Kidney (tissue), 13 donors: ENCODE measurements at regions not wholly inside any gene's neighbourhood (a gene's known extent, or its start where the extent isn't known, plus 50 kb on each side); places are given as distances from the start of the nearest gene placed in this dataset.
"Not testable (repeated sequence)": the region's sequence is repeated elsewhere in the genome, so short reads cannot be mapped to it uniquely, and the experiment has no call there.

Experiments
- DNase-seq, 5 donors: peaks; one replicate each; pipeline ENCODE4 v3.0.0-alpha.2; 2013 to 2020
- FAIRE-seq: peaks from 2 replicates; lab custom pipeline; 2012; peaks lifted over from hg19 to GRCh38; lab: Jason Lieb, UNC
- H3K27ac ChIP-seq, 2 donors: one replicate each; pipeline ENCODE4 v1.7.0; 2013; ENCODE audit warnings: low read depth in 2 of 2, low read length in 2 of 2, inconsistent platforms in 1 of 2
- H3K27me3 ChIP-seq: one replicate; pipeline ENCODE4 v1.7.1; 2013; ENCODE audit warnings: low read length, inconsistent platforms; ENCODE audit not compliant: control insufficient read depth, insufficient read depth
- H3K36me3 ChIP-seq, 3 donors: one replicate each; pipeline versions ENCODE4 v1.7.0 to v1.7.1; 2013; ENCODE audit warnings: low read length in 3 of 3, control low read depth in 1 of 3, inconsistent platforms in 1 of 3; ENCODE audit not compliant: insufficient read depth in 3 of 3, control insufficient read depth in 2 of 3
- H3K4me1 ChIP-seq, 3 donors: one replicate each; pipeline versions ENCODE4 v1.7.0 to v1.7.1; 2013; ENCODE audit warnings: low read length in 3 of 3, inconsistent platforms in 1 of 3, low read depth in 1 of 3; ENCODE audit not compliant: control insufficient read depth in 2 of 3, insufficient read depth in 2 of 3
- H3K4me3 ChIP-seq, 3 donors: one replicate each; pipeline versions ENCODE4 v1.7.0 to v1.8.1; 2013; ENCODE audit warnings: low read length in 3 of 3, control low read depth in 1 of 3, inconsistent platforms in 1 of 3
- H3K9ac ChIP-seq, 3 donors: one replicate each; pipeline versions ENCODE4 v1.7.0 to v1.7.1; 2013; ENCODE audit warnings: low read length in 3 of 3, control low read depth in 1 of 3, inconsistent platforms in 1 of 3
- H3K9me3 ChIP-seq, 3 donors: one replicate each; pipeline versions ENCODE4 v1.7.0 to v1.7.1; 2013; ENCODE audit warnings: low read length in 3 of 3, control low read depth in 1 of 3, inconsistent platforms in 1 of 3; ENCODE audit not compliant: control insufficient read depth in 2 of 3, insufficient read depth in 1 of 3
- intact Hi-C: fragments of 100-400 bp; cut with DNase I; formaldehyde crosslinking; loops from one replicate; pipeline ENCODE4 v1.11.1; 2022
- TF ChIP-seq, protein P1 (sequence below): IDR thresholded peaks from 3 replicates; pipeline ENCODE4 v1.5.1; 2012; ENCODE audit warnings: mild to moderate bottlenecking, moderate library complexity, borderline replicate concordance; ENCODE audit not compliant: insufficient read depth; ENCODE audit errors: extremely low read depth
- donor health status: control.
- donor health status: control.
- donor health status: control.
- donor health status: control.
- donor health status: control.
- donor health status: DM: yes; HTN: yes; CAD: no.
- donor health status: Normal renal cell carcinoma (clear cell type).

DNA sequence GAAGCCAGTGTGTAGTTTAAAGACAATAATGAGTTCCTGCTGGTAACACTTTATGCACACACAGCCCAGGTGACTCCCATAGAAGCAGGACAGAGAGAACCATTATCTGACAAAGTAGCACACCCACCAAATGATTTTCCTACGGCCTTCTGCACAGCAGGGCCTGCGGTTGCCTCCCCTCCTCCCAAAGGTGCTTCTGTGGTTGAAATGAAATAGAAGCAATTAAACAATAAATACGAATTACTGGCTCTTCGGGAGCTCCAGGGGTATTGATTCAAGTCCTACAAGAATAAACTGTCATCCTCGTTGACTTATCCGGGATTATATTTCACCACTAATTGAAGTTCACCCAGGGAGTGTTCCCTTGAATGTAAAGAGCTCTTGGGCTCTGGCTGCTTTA is 172.1 kb downstream of the ACTR3B start:
- Histone ChIP-seq H3K9me3 (no peaks in the 10 kb centered on the region), H3K4me1 (no peaks in the 10 kb centered on the region), H3K9ac (no peak overlapping the region), H3K4me3 (no peak overlapping the region), H3K27me3 (no peaks in the 10 kb centered on the region), H3K36me3 (no peaks in the 10 kb centered on the region), H3K27ac (no peak overlapping the region)
- TF ChIP-seq, protein P1, sequence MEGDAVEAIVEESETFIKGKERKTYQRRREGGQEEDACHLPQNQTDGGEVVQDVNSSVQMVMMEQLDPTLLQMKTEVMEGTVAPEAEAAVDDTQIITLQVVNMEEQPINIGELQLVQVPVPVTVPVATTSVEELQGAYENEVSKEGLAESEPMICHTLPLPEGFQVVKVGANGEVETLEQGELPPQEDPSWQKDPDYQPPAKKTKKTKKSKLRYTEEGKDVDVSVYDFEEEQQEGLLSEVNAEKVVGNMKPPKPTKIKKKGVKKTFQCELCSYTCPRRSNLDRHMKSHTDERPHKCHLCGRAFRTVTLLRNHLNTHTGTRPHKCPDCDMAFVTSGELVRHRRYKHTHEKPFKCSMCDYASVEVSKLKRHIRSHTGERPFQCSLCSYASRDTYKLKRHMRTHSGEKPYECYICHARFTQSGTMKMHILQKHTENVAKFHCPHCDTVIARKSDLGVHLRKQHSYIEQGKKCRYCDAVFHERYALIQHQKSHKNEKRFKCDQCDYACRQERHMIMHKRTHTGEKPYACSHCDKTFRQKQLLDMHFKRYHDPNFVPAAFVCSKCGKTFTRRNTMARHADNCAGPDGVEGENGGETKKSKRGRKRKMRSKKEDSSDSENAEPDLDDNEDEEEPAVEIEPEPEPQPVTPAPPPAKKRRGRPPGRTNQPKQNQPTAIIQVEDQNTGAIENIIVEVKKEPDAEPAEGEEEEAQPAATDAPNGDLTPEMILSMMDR, result no peak
- intact Hi-C loops, result no loop called here
- DNase-seq, result peak in 2 of 5 donors; percentile 29 to 45
- FAIRE-seq, result no peak

DNA sequence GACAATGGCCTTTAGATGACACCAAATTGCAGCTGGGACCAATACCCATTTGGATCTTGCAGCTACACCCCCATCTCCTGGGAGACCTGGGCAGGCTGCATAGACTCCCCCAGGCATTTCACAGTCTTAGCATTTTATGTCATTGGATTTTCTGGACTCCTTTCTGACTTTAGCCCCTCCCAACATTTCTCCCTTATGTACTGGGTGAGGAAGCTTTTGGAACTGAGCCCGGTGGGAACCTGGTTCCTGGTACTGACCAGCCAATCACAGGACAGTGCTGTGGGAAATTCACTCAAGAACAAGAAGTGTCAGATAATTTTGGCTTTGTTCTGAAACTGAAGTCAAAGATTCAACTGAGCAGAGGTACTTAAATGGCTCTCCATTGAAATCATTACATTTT is 177.7 kb downstream of the ACTR3B start:
- H3K27me3 ChIP-seq, result no peaks in the 10 kb centered on the region
- FAIRE-seq (no peak), DNase-seq (no peak)
- intact Hi-C loops, result no loop called here
- H3K4me1 ChIP-seq, result no peaks in the 10 kb centered on the region
- no peak overlapping the region for H3K27ac ChIP-seq
- TF ChIP-seq, protein P1, result no peak
- no peak overlapping the region for H3K9ac ChIP-seq
- no peaks in the 10 kb centered on the region for H3K9me3 ChIP-seq
- H3K4me3 ChIP-seq, result no peak overlapping the region
- no peaks in the 10 kb centered on the region for H3K36me3 ChIP-seq

DNA sequence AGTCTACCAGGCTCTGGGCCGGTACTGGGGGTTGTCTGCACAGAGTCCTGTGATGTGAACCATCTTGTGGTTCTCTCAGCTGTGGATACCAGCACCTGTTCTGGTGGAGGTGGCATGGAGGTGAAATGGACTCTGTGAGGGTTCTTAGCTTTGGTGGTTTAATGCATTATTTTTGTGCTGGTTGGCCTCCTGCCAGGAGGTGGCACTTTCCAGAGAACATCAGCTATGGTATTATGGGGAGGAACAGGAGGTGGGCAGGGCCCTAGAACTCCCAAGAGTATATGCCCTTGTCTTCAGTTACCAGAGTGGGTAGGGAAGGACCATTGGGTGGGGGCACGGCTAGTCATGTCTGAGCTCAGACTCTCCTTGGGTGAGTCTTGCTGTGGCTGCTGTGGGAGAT is 187.1 kb downstream of the ACTR3B start:
- H3K9ac ChIP-seq, H3K27me3 ChIP-seq, FAIRE-seq, intact Hi-C loops, DNase-seq, H3K27ac ChIP-seq, H3K9me3 ChIP-seq, H3K4me1 ChIP-seq, H3K36me3 ChIP-seq, H3K4me3 ChIP-seq: not testable (repeated sequence)

DNA sequence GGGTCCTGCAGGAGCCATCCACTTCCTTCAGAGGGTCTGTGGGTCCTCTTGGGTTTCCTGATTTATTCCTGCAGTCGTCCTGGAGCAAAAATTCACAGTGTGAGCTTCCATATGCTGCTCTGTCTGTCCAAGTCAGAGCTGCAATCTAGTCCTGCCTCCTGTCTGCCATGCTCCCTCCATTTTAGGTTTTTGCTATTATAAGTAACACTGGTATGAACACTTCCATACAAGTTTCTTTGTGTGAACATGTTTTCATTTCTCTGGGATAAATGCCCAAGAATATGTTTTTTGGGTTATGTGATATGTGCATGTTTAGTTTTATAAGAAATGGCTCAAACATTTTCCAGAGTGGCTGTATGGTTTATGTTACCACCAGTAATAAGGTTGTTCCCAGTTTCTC is 188.1 kb downstream of the ACTR3B start:
- FAIRE-seq (no peak), DNase-seq (no peak)
- Histone ChIP-seq H3K36me3 (no peaks in the 10 kb centered on the region), H3K27ac (no peak overlapping the region), H3K9ac (no peak overlapping the region), H3K9me3 (no peaks in the 10 kb centered on the region), H3K4me3 (no peak overlapping the region), H3K4me1 (no peaks in the 10 kb centered on the region), H3K27me3 (no peaks in the 10 kb centered on the region)
- intact Hi-C loops, result no loop called here
- TF ChIP-seq, protein P1, result no peak
